AG04449 (cell line): ENCODE measurements at regions not wholly inside any gene's neighbourhood (a gene's known extent, or its start where the extent isn't known, plus 50 kb on each side); places are given as distances from the start of the nearest gene placed in this dataset.

Experiments
- CTCF ChIA-PET: fragments of 350-600 bp; formaldehyde crosslinking; extraction: SDS; loops from one replicate; lab custom pipeline; 2021; ENCODE audit warnings: antibody characterized with exemption; lab: Yijun Ruan, JAX
- POLR2A ChIA-PET: fragments of 400-600, 350-600 bp; formaldehyde crosslinking; extraction: SDS; loops from one replicate; lab custom pipeline; 2020; ENCODE audit warnings: antibody characterized with exemption, inconsistent platforms; lab: Yijun Ruan, JAX
- DNase-seq: peaks from one replicate; pipeline ENCODE4 v3.0.0-alpha.2; 2010; ENCODE audit warnings: low read depth, low spot score
- H3K4me3 ChIP-seq: 2 replicates; pipeline ENCODE4 v1.5.1; 2011; ENCODE audit warnings: low read depth, mild to moderate bottlenecking, control low read depth, low read length
- CTCF ChIP-seq: IDR thresholded peaks from one replicate; pipeline ENCODE4 v1.5.1; 2011; ENCODE audit warnings: mild to moderate bottlenecking, moderate library complexity, low read length, control low read depth, inconsistent platforms; ENCODE audit not compliant: insufficient read depth; ENCODE audit errors: missing control alignments

DNA sequence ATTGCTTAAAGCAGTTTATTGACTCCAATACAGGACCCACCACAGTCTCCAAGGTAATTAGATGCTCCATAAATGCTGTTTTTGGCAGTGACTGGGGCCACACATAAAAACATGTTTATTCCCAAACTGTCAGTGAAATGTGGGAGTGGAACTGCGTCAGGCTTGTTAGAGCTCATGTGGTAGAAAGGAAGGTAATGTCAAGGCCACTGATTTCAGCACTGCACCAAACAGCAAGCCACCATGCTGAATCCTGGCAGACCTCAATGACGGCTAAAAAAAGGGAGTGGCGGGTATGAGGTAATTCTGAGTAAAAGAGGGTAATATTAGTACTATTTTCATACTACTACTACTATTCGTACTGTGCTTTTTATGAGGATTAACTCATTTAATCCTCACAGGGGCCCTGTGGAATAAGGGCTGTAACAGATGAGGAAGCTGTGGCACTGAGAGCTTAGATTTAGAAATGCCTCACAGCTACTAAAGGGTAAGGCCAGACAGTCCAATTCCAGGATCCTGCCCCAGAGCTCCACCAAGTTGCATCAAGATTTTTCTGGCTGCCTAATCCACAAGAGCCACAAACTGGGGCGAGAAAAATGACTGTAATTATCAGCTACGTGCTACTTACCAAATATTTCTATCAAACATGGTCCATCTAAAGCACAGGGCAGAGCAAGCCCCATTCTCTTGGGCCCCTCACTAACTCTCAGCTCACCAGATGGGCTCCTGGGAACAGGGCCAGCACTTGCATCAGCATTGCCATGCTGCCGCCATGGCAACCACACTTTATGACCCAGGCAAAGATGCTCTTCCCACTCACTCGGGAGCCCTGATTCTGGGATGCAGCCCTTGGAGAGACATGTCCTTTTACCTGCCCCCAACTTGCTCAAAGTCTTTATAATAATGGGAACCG is 83.6 kb upstream of the SPATA12 start:
- no peak for DNase-seq
- H3K4me3 ChIP-seq: no peak overlapping the region
- POLR2A ChIA-PET: no interaction called here
- CTCF ChIA-PET: interaction anchor here (0.7 to 6.2 kb wide), 3 partner anchors 13 to 176 kb away, joined by 3 to 54 read pairs (median 13); no protein-coding TSS in a partner anchor
- no peak for TF ChIP-seq CTCF

- TF ChIP-seq CTCF: no peak
- H3K4me3 ChIP-seq: no peak overlapping the region
- CTCF ChIA-PET: interaction anchor here (4.2 kb wide), 1 partner anchor 13 kb away, joined by 19 read pairs; no protein-coding TSS in a partner anchor
- POLR2A ChIA-PET: no interaction called here
- DNase-seq: no peak
These were observed 84.9 kb upstream of the SPATA12 start for GRCh38 chr3:56975567-56975966.

GRCh38 chr3:56974247-56974930 is 86.1 kb upstream of the SPATA12 start:
- CTCF ChIA-PET: interaction anchor here (1.0 to 4.2 kb wide), 2 partner anchors 9 to 14 kb away, joined by 5 to 19 read pairs; no protein-coding TSS in a partner anchor
- no peak overlapping the region for H3K4me3 ChIP-seq
- POLR2A ChIA-PET: no interaction called here
- DNase-seq: no peak
- no peak for TF ChIP-seq CTCF

DNA sequence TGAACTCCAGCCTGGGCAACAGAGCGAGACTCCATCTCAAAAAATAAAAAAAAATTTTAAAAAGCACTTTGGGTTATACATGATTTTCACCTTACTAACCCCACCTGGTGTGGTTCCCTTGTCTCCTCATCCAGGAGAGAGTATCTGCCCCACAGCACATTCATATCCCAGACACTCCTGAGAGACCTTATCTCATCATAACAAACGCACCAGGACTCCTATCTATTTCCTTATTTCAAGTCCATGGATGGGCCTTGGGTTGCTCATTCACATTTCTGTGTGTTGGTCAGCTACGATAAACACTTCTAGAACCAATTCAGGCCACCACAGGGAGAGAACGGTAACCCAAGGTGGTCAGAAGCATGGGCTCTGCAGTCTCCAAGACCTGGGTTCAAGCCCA is 88.6 kb upstream of the SPATA12 start:
- CTCF ChIA-PET: interaction anchor here (2.4 to 4.2 kb wide), 2 partner anchors 17 to 270 kb away, joined by 8 to 19 read pairs; no protein-coding TSS in a partner anchor
- POLR2A ChIA-PET: no interaction called here
- DNase-seq: no peak
- no peak overlapping the region for H3K4me3 ChIP-seq
- no peak for TF ChIP-seq CTCF

GRCh38 chr3:56971261-56971660 is 89.2 kb upstream of the SPATA12 start:
- H3K4me3 ChIP-seq: no peak overlapping the region
- no peak for DNase-seq
- TF ChIP-seq CTCF: no peak
- ChIA-PET POLR2A (no interaction called here), CTCF (interaction anchor here (1.2 to 2.4 kb wide), 2 partner anchors 16 to 269 kb away, joined by 5 to 8 read pairs; no protein-coding TSS in a partner anchor)

GRCh38 chr3:56970461-56970879 is 90.0 kb upstream of the SPATA12 start:
- H3K4me3 ChIP-seq: no peak overlapping the region
- DNase-seq: no peak
- CTCF ChIA-PET: interaction anchor here (0.9 to 2.4 kb wide), 3 partner anchors 17 to 268 kb away, joined by 4 to 8 read pairs (median 5); no protein-coding TSS in a partner anchor
- POLR2A ChIA-PET: no interaction called here
- TF ChIP-seq CTCF: no peak
